ENCODE measurements at regions not wholly inside any gene's neighbourhood (a gene's known extent, or its start where the extent isn't known, plus 50 kb on each side); places are given as distances from the start of the nearest gene placed in this dataset.
A peak's percentile ranks its signal among the peaks of the same experiment; 100 is the strongest.

GRCh38 chr6:81387163-81387562 lies 365.3 kb downstream of the TENT5A start:
- Histone ChIP-seq H3K4me1 (ENCODE audit: control insufficient read depth in 5 of 5, insufficient read depth in 5 of 5, low read length in 5 of 5) (peaks cover 0 to 19% (median 0%) of the 10 kb centered on the region in 5 donors), H3K9ac (ENCODE audit: low read length in 5 of 5) (peak overlapping the region in 1 of 5 donors; percentile 11), H3K27me3 (ENCODE audit: control insufficient read depth in 5 of 5, insufficient read depth in 4 of 5, low read length in 5 of 5) (no peaks in the 10 kb centered on the region), H3K4me3 (ENCODE audit: low read depth in 1 of 5, low read length in 5 of 5) (peak overlapping the region in 2 of 5 donors; percentile 13 to 44), H3K36me3 (ENCODE audit: control insufficient read depth in 5 of 5, insufficient read depth in 5 of 5, low read length in 5 of 5) (no peaks in the 10 kb centered on the region), H3K9me3 (ENCODE audit: control insufficient read depth in 5 of 5, low read length in 5 of 5) (peaks cover 0 to 5% (median 0%) of the 10 kb centered on the region in 5 donors), H3K27ac (ENCODE audit: low read depth, low read length) (no peak overlapping the region)

- H3K4me3 ChIP-seq (ENCODE audit: low read depth in 1 of 5, low read length in 5 of 5) = no peak overlapping the region
- H3K9ac ChIP-seq (ENCODE audit: low read length in 5 of 5) = no peak overlapping the region
- peaks cover 0 to 19% (median 0%) of the 10 kb centered on the region in 5 donors for H3K4me1 ChIP-seq (ENCODE audit: control insufficient read depth in 5 of 5, insufficient read depth in 5 of 5, low read length in 5 of 5)
- H3K27me3 ChIP-seq (ENCODE audit: control insufficient read depth in 5 of 5, insufficient read depth in 4 of 5, low read length in 5 of 5) = no peaks in the 10 kb centered on the region
- H3K36me3 ChIP-seq (ENCODE audit: control insufficient read depth in 5 of 5, insufficient read depth in 5 of 5, low read length in 5 of 5) = no peaks in the 10 kb centered on the region
- peaks cover 0 to 4% (median 0%) of the 10 kb centered on the region in 5 donors for H3K9me3 ChIP-seq (ENCODE audit: control insufficient read depth in 5 of 5, low read length in 5 of 5)
- H3K27ac ChIP-seq (ENCODE audit: low read depth, low read length) = no peak overlapping the region
Measured at GRCh38 chr6:81384921-81385320, 367.6 kb downstream of the TENT5A start.

GRCh38 chr6:81383472-81383871 lies 369.0 kb downstream of the TENT5A start:
- Histone ChIP-seq H3K4me1 (ENCODE audit: control insufficient read depth in 5 of 5, insufficient read depth in 5 of 5, low read length in 5 of 5) (peaks cover 0 to 19% (median 0%) of the 10 kb centered on the region in 5 donors), H3K9ac (ENCODE audit: low read length in 5 of 5) (no peak overlapping the region), H3K9me3 (ENCODE audit: control insufficient read depth in 5 of 5, low read length in 5 of 5) (peaks cover 0 to 4% (median 0%) of the 10 kb centered on the region in 5 donors), H3K27me3 (ENCODE audit: control insufficient read depth in 5 of 5, insufficient read depth in 4 of 5, low read length in 5 of 5) (no peaks in the 10 kb centered on the region), H3K27ac (ENCODE audit: low read depth, low read length) (no peak overlapping the region), H3K36me3 (ENCODE audit: control insufficient read depth in 5 of 5, insufficient read depth in 5 of 5, low read length in 5 of 5) (no peaks in the 10 kb centered on the region), H3K4me3 (ENCODE audit: low read depth in 1 of 5, low read length in 5 of 5) (no peak overlapping the region)

GRCh38 chr6:81382852-81383251 lies 369.6 kb downstream of the TENT5A start:
- H3K27me3 ChIP-seq (ENCODE audit: control insufficient read depth in 5 of 5, insufficient read depth in 4 of 5, low read length in 5 of 5) = no peaks in the 10 kb centered on the region
- peaks cover 0 to 19% (median 0%) of the 10 kb centered on the region in 5 donors for H3K4me1 ChIP-seq (ENCODE audit: control insufficient read depth in 5 of 5, insufficient read depth in 5 of 5, low read length in 5 of 5)
- H3K4me3 ChIP-seq (ENCODE audit: low read depth in 1 of 5, low read length in 5 of 5) = no peak overlapping the region
- H3K27ac ChIP-seq (ENCODE audit: low read depth, low read length) = no peak overlapping the region
- H3K9ac ChIP-seq (ENCODE audit: low read length in 5 of 5) = no peak overlapping the region
- peaks cover 0 to 4% (median 0%) of the 10 kb centered on the region in 5 donors for H3K9me3 ChIP-seq (ENCODE audit: control insufficient read depth in 5 of 5, low read length in 5 of 5)
- H3K36me3 ChIP-seq (ENCODE audit: control insufficient read depth in 5 of 5, insufficient read depth in 5 of 5, low read length in 5 of 5) = no peaks in the 10 kb centered on the region

- H3K9me3 ChIP-seq (ENCODE audit: control insufficient read depth in 5 of 5, low read length in 5 of 5) = peaks cover 0 to 4% (median 0%) of the 10 kb centered on the region in 5 donors
Measured at GRCh38 chr6:81381382-81381916, 371.0 kb downstream of the TENT5A start.

GRCh38 chr6:81380718-81381338 lies 371.7 kb downstream of the TENT5A start:
- Histone ChIP-seq H3K4me3 (ENCODE audit: low read depth in 1 of 5, low read length in 5 of 5) (no peak overlapping the region), H3K9ac (ENCODE audit: low read length in 5 of 5) (no peak overlapping the region), H3K27me3 (ENCODE audit: control insufficient read depth in 5 of 5, insufficient read depth in 4 of 5, low read length in 5 of 5) (no peaks in the 10 kb centered on the region), H3K9me3 (ENCODE audit: control insufficient read depth in 5 of 5, low read length in 5 of 5) (peaks cover 0 to under 1% (median 0%) of the 10 kb centered on the region in 5 donors), H3K36me3 (ENCODE audit: control insufficient read depth in 5 of 5, insufficient read depth in 5 of 5, low read length in 5 of 5) (no peaks in the 10 kb centered on the region), H3K27ac (ENCODE audit: low read depth, low read length) (no peak overlapping the region), H3K4me1 (ENCODE audit: control insufficient read depth in 5 of 5, insufficient read depth in 5 of 5, low read length in 5 of 5) (peaks cover 0 to 6% (median 0%) of the 10 kb centered on the region in 5 donors)

More at GRCh38 chr6:81381382-81381916, 371.0 kb downstream of the TENT5A start:
- Histone ChIP-seq H3K27ac (ENCODE audit: low read depth, low read length) (no peak overlapping the region), H3K27me3 (ENCODE audit: control insufficient read depth in 5 of 5, insufficient read depth in 4 of 5, low read length in 5 of 5) (no peaks in the 10 kb centered on the region), H3K9ac (ENCODE audit: low read length in 5 of 5) (no peak overlapping the region), H3K4me3 (ENCODE audit: low read depth in 1 of 5, low read length in 5 of 5) (no peak overlapping the region), H3K4me1 (ENCODE audit: control insufficient read depth in 5 of 5, insufficient read depth in 5 of 5, low read length in 5 of 5) (peaks cover 0 to 12% (median 0%) of the 10 kb centered on the region in 5 donors), H3K36me3 (ENCODE audit: control insufficient read depth in 5 of 5, insufficient read depth in 5 of 5, low read length in 5 of 5) (no peaks in the 10 kb centered on the region)

GRCh38 chr6:81376745-81377144 lies 375.7 kb downstream of the TENT5A start:
- Histone ChIP-seq H3K27ac (ENCODE audit: low read depth, low read length) (no peak overlapping the region), H3K9me3 (ENCODE audit: control insufficient read depth in 5 of 5, low read length in 5 of 5) (no peaks in the 10 kb centered on the region), H3K9ac (ENCODE audit: low read length in 5 of 5) (no peak overlapping the region), H3K4me1 (ENCODE audit: control insufficient read depth in 5 of 5, insufficient read depth in 5 of 5, low read length in 5 of 5) (no peaks in the 10 kb centered on the region), H3K27me3 (ENCODE audit: control insufficient read depth in 5 of 5, insufficient read depth in 4 of 5, low read length in 5 of 5) (no peaks in the 10 kb centered on the region), H3K36me3 (ENCODE audit: control insufficient read depth in 5 of 5, insufficient read depth in 5 of 5, low read length in 5 of 5) (no peaks in the 10 kb centered on the region), H3K4me3 (ENCODE audit: low read depth in 1 of 5, low read length in 5 of 5) (no peak overlapping the region)

GRCh38 chr6:81373414-81373813 lies 379.1 kb downstream of the TENT5A start:
- no peaks in the 10 kb centered on the region for H3K9me3 ChIP-seq (ENCODE audit: control insufficient read depth in 5 of 5, low read length in 5 of 5)
- H3K4me1 ChIP-seq (ENCODE audit: control insufficient read depth in 5 of 5, insufficient read depth in 5 of 5, low read length in 5 of 5) = no peaks in the 10 kb centered on the region
- H3K27ac ChIP-seq (ENCODE audit: low read depth, low read length) = no peak overlapping the region
- no peak overlapping the region for H3K4me3 ChIP-seq (ENCODE audit: low read depth in 1 of 5, low read length in 5 of 5)
- no peak overlapping the region for H3K9ac ChIP-seq (ENCODE audit: low read length in 5 of 5)
- H3K27me3 ChIP-seq (ENCODE audit: control insufficient read depth in 5 of 5, insufficient read depth in 4 of 5, low read length in 5 of 5) = no peaks in the 10 kb centered on the region
- H3K36me3 ChIP-seq (ENCODE audit: control insufficient read depth in 5 of 5, insufficient read depth in 5 of 5, low read length in 5 of 5) = no peaks in the 10 kb centered on the region

GRCh38 chr6:81371930-81372329 lies 380.6 kb downstream of the TENT5A start:
- Histone ChIP-seq H3K9me3 (ENCODE audit: control insufficient read depth in 5 of 5, low read length in 5 of 5) (no peaks in the 10 kb centered on the region), H3K4me3 (ENCODE audit: low read depth in 1 of 5, low read length in 5 of 5) (no peak overlapping the region), H3K9ac (ENCODE audit: low read length in 5 of 5) (no peak overlapping the region), H3K27ac (ENCODE audit: low read depth, low read length) (no peak overlapping the region), H3K27me3 (ENCODE audit: control insufficient read depth in 5 of 5, insufficient read depth in 4 of 5, low read length in 5 of 5) (no peaks in the 10 kb centered on the region), H3K4me1 (ENCODE audit: control insufficient read depth in 5 of 5, insufficient read depth in 5 of 5, low read length in 5 of 5) (peaks cover 0 to 2% (median 0%) of the 10 kb centered on the region in 5 donors), H3K36me3 (ENCODE audit: control insufficient read depth in 5 of 5, insufficient read depth in 5 of 5, low read length in 5 of 5) (no peaks in the 10 kb centered on the region)

- Histone ChIP-seq H3K9me3 (ENCODE audit: control insufficient read depth in 5 of 5, low read length in 5 of 5) (peaks cover 0 to 3% (median 0%) of the 10 kb centered on the region in 5 donors), H3K4me3 (ENCODE audit: low read depth in 1 of 5, low read length in 5 of 5) (no peak overlapping the region), H3K27me3 (ENCODE audit: control insufficient read depth in 5 of 5, insufficient read depth in 4 of 5, low read length in 5 of 5) (no peaks in the 10 kb centered on the region), H3K27ac (ENCODE audit: low read depth, low read length) (no peak overlapping the region), H3K36me3 (ENCODE audit: control insufficient read depth in 5 of 5, insufficient read depth in 5 of 5, low read length in 5 of 5) (no peaks in the 10 kb centered on the region), H3K9ac (ENCODE audit: low read length in 5 of 5) (no peak overlapping the region), H3K4me1 (ENCODE audit: control insufficient read depth in 5 of 5, insufficient read depth in 5 of 5, low read length in 5 of 5) (peaks cover 0 to 3% (median 0%) of the 10 kb centered on the region in 5 donors)
Measured at GRCh38 chr6:81366972-81367371, 385.5 kb downstream of the TENT5A start.
